GM19239 (cell line): ENCODE measurements at regions not wholly inside any gene's neighbourhood (a gene's known extent, or its start where the extent isn't known, plus 50 kb on each side); places are given as distances from the start of the nearest gene placed in this dataset.
A peak's percentile ranks its signal among the peaks of the same experiment; 100 is the strongest.

Source experiments
- DNase-seq: peaks from one replicate; pipeline ENCODE4 v3.0.0; 2011; ENCODE audit warnings: low spot score; ENCODE audit not compliant: insufficient read length
- FAIRE-seq: peaks from 2 replicates; lab custom pipeline; 2011; peaks lifted over from hg19 to GRCh38; lab: Jason Lieb, UNC

DNA sequence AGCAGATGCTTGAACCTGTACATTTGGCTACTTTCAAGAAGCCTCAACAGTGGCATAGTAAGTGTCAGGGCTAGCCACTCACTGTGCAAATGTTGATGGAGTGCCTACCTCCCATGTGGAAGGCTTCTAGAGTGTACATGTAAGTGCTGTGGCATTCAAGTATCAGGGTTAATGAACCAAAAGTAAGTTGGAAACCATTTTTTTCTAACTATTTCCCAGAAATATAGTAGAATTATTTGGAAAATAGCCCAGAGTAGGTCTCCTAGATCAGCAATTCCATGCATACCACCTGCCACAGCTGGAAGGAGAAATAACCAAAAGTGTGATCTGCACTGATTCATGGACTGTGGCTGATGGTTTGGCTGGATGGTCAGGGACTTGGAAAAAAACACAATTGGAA lies 53.3 kb downstream of the FOXD1 start:
- no peak for FAIRE-seq

DNA sequence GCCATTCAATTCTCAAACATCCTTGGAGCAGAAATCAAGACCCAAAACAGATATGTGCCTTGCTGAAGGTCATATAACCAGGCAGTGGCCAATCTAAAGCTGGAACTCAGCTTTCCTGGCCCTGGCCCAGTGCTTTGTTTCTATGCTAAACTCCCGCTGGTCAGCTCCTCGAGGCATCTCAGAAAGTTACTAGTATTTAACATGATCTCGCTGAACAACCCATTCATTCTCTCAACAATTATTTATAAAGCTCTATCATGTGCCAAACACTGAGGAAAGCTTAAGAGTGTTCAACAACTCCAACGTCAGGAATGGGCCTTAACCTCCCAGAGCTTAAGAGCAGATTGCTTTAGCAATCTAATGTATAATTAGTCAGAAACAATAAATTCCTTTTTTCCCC lies 54.0 kb downstream of the FOXD1 start:
- DNase-seq (no peak), FAIRE-seq (no peak)

More for the DNA sequence above, 53.3 kb downstream of the FOXD1 start:
- DNase-seq: no peak

DNA sequence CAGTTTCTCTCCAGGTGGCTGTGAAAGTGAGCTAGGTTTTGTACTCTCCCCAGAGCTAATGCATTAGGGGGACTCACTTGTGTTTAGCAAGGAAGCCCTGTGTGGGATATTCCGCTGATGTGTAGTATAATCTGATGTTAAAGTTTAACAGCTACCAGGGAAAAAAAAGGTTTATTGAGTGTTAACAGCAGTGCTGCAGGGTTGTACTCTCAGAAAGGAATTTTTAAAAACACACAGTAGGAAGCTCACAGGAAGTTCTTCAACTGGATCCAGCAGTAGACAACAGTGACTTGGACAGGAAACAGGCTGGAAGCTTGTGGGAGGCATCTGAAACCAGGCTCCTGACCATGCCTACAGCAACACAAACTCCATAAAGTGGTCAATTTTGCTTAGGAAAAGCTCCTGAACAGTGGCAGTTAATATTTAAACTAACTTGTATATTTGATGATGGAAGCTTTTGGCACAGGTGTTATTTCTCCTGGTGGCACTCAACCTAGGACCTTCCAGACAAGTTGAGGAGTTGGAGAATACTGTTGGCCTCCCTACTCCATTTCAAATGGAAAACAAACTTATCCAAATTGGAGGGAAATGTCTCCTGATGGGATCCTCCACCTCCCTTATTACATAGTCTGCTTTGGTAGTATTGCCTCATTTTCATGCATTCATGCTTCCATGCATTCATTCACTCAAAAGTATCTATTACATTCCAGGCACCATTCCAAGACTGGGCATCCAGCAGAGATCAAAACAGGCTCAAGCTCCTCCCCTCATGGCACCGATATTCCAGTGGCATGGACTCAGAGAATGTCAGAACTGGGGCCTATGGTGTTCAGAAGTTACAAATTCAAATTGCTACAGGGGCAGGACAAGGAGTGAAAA lies 54.7 kb downstream of the FOXD1 start:
- no peak for DNase-seq
- FAIRE-seq: no peak

DNA sequence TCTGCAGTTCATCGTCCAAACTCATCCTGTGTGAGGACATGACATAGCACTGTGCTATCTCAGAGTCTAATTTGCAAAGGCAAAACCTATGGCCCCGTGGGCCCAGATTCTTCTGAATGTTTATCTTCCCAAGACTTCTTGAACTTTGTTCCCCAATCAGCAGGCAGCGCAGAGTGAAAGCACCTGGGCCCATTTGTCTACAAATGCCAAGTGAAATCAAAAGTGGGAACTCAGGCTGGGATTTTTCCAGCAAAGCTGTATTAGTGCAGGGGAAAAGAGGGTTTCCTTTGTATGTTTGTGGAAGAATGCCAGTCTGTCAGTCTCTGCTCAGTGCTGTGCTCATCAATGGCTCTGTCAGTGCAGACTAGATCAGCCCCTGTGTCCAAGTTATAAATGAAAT lies 55.8 kb downstream of the FOXD1 start:
- DNase-seq: no peak
- no peak for FAIRE-seq

DNA sequence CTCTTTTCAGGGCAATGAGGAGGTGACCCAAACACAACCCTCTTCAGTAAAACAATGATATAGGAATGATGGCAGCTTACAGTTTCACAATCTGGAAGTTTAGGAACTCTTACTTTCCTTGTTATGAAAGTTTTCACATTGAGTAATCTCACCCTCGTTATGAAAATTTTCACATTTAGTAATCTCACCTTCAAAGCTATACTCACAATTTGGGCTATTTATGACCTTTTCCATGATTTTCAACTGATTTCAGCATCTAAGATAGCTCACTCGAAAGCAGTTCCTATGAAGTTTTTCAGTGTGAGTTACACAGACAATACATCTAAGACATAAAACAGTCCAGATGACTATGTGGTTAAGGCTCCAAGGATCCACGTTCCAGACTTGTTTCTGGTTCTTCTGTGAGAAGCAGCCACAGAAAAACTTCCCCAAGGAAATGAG lies 57.1 kb downstream of the FOXD1 start:
- DNase-seq (no peak), FAIRE-seq (no peak)

DNA sequence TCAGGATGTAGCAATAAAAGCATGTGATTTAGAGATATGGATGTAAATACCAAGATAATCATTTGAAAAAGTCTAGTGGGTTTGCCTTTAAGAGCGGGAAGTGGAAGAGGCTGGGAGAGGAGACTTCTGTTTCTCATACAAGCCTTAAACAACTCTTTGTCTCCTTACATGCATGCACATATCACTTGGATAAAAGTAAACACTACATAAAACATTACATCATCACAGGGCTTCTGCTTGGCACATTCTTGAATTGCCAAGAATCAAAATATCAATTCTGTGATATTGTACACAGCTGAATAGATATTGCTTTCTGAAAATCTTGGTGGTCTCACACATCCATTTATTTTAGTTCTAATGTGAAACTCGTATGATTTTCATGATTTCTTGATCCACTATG lies 57.6 kb downstream of the FOXD1 start:
- FAIRE-seq (no peak), DNase-seq (no peak)

DNA sequence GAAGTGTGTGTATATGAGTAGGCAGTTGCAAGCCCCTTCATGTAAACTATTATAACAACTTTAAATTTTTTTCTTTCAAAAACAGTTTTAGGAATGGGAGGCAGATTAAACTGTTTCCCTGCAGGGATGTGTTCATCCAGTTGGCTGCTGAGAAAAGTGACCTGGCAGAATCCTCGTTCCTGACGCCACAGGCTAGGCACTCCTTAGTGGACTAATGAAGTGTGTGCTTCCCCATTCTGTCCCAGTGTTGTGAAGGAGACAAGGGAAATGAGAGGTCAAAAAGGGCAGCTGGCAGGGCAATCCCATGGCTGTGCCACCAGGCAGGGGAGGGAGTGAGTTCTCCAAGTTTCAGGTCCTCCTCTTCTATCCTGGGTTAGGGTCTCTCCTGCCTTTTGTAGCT lies 59.8 kb downstream of the FOXD1 start:
- FAIRE-seq (no peak), DNase-seq (no peak)

DNA sequence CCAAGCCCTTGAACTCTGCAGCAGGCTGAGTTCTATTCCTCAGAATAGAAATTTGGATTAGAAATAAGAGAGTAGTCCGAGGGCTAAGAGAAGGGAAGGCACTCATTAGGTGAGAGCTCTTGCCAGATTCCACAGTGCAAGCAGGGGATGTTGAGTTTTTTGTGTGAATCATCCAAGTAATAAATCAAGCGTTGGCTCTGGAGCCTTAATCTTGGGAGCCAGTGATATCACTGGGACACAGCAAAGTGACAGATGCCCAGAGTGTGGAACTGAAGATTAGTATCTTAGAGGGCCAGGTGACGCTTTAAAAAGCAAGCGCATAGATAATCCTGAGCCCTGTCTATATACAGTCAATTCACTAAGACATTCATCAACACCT lies 60.3 kb downstream of the FOXD1 start:
- no peak for DNase-seq

DNA sequence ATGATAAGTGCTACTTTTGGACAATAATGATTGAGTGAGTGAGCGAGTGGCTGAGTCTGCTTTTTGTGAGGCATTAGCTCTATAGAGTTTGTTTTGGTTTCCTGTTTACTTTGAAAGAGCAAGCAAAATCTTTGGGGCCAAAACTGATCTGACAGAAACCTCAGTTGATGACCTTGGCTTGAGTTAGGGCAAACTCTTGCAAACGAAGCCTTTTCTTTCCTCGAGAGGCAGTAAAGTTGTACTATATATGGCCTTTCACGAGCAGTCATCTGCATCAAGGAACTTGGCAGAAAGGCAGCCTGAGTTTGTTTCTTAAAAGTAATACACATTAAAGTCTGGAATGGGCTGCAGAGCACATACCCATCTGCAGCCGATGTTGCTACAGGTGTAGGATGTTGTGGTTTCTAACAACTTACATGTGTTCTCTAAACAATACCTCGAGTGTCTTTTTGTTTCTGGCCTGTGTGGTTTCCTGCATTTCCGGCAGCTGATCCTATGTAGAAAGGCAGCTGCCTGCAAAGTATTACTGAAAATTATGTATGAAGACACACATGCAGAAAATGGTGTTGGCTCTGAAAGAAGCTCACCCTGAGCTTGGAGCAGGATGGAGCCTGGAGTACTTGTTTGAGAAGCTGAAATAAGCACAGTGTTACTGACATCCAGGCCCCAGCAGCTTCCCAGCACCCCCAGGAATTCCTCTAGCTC lies 60.8 kb downstream of the FOXD1 start:
- FAIRE-seq: peak; percentile 93
- DNase-seq: no peak

More for the DNA sequence above, 60.3 kb downstream of the FOXD1 start:
- FAIRE-seq: no peak

DNA sequence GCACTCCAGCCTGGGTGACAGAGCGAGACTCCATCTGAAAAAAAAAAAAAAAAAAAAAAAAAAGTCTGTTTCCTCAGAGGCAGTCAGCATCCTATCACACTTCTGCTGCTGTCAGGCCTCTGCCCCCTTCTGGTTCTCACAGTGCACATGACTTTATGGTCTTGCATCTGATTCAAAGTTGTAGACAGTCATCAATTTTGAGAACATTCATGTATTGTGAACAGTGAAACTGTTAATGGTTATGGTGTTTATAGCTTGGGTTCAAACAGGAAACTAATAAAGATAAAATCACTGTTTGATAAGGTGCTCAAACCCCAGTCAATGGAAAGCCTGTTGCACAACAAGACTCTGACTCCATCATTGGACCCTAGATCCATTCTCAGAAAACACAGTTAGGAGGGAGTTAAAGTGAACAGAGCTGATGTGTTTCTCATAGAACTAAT lies 61.4 kb downstream of the FOXD1 start:
- FAIRE-seq (peak; percentile 40), DNase-seq (no peak)

DNA sequence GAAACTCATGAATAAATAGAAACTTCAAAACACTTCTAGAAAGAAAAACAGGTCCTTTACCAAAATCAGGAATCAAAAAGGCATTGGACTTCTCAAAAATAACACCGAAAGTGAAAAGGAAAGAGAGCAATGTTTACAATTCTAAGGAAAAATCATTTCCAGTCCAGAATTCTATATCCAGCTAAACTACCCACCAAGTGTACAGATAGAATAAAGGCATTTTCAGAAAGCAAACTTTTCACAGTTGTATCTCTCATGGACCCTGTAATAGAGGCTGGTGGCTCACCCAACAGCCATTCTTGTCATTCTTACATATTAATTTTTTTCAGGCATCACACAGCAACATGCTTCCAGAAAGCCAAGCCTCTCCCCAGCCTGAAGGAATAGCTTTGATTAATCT lies 63.7 kb downstream of the FOXD1 start:
- FAIRE-seq (no peak), DNase-seq (no peak)

DNA sequence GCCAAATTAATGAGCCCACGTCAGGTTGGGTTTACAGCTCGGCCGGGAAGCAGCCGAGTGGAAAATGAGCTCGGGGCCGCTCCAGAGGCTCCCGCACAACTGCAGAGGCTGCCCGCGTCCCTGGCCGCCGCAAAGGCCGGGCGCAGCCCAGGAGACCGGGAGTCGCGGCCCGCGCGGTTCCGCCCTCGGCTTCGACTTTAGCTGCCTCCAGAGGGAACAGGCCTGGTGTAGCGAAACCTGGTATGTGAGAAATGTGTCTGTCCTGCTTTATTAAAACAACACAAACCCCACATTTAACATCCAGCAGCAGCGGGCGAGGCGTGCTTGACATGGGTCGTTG lies 66.2 kb downstream of the FOXD1 start:
- FAIRE-seq (no peak), DNase-seq (no peak)

DNA sequence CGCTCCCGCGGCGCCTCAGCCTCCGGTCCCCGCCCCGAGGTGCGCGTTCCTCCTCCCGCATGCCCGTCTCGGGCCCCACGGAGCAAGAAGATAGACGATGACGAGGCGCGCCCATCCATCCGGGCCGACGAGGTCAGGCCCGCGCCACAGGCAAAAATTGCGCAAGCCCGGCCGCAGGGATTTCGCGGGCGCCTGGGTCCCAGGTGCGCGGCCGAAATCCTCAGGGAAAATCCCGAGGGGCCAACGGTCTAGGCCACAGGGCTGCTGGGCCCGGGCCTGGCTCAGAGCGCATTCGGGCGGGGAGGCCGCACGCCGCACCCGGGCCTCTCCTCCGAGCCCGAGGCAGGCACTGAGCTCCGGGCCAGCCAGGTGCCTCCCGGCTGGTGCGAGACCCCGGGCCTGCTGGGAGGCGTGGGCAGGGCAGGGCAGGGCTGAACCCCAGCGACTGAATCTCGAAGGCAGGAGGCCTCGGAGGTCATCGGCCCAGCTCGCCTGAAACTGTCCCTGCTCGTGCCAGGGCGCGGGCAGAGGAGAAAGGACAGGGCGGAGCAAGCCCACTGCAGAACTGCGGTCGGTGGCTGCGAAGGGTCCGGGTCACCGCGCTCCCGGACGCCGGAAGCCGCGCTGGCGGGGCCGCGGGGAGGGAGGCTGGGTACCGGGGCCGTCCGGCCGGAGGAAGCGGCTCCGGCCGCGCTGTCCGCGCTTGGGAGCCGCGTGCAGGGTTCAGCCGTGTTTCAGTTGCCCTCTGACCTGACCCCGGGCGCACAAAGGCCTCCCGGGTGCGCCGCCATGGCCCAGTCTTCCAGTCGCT lies 66.8 kb downstream of the FOXD1 start:
- DNase-seq (no peak), FAIRE-seq (no peak)

DNA sequence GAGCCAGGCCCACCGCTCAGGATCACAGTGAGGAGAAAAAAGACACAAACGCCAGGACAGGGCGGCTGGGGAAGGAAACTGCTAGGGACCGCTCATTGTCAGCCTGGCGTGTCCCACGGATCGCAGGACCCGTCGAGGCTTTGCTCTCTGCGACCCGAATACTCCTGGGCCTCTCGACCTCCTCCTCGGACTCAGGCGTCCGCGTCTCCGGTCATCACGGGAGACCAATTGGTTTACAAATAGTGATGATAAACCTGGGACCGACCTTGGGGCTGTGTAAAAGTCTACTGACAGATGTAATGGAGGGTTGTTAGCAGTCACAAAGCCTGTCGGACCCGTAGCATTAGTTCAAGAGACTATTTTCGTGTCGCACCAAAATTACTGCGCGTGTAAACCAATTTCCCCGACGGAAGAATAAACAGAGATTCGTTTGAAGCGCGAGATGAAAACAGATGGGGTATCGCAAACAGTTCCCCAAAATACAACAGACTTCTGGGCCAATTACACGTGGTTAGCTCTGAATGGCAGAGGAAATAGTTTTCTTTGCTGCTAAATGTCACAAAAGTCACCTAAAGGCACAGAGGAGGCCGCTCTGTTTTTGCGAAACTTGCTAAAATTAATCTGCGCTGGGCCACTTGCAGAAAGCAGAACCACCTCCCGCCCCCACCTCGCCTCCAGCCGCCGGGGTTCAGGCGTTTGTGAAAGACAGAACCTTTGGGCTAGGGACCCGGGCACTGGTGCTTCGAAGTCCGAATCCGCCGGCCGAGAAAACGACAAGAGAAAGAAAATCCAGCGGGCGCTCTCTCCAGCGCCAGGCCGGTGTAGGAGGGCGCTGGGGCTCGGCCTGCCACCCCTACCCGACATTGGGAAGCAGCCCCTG lies 67.6 kb downstream of the FOXD1 start:
- DNase-seq (no peak), FAIRE-seq (no peak)

DNA sequence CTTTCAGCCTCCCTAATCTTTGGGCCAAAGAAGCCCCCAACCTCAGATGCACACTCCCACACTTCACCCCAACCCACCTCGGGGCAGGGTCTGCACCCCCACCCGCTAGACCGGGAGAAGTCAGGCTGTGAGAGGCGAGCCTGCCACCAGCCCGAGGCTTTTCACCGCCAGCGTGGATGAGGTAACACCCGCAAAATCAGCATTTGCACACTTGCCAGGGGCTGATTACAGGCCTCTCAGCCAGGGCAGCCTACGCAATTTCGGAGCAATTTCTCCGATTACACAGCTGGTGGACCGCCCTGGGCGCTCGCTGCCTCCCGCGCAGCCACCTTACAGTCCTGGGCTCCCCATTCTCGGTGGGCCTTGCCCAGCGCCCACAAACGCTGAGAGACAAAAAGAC lies 68.5 kb downstream of the FOXD1 start:
- FAIRE-seq: no peak

DNA sequence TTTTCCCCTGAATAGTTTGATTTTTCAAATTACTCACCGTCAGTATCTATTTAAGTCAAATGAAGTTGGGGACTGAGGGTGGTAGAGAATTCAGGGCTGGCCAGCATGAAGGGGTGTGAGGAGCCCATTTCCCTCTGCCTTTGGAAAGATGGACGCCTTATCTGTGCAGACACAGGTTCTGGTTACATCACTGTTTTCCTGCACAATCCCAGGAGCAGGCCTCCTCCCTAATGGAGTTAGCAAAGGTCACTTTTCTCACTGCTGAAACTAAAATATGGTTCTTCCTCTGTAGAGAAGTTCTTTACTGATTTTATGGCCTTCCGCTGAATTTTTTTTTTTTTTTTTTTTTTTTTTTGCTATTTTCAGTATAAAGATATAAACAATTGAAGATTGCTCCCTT lies 69.1 kb downstream of the FOXD1 start:
- no peak for FAIRE-seq

More for the DNA sequence above, 68.5 kb downstream of the FOXD1 start:
- DNase-seq: no peak

DNA sequence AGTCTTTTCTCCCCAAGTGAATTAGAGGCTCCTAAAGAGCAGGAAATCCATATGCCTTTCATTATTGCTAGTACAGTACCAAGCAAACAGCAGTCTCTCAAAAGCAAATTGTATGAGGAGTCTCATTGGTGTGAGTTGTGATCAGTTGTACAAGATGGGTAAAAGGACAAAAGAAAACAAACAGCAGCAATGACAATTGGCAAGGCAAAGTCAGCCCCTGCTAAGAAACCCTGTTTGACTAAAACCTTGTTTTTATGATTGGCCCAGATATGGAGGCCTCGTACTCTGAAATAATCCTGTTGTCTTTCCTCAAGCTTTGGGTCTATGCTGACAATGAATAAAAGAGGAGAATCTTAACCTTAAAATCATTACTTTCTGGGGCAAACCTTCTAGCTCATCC lies 69.8 kb downstream of the FOXD1 start:
- FAIRE-seq: no peak
- DNase-seq: no peak

More for the DNA sequence above, 69.1 kb downstream of the FOXD1 start:
- DNase-seq: no peak

DNA sequence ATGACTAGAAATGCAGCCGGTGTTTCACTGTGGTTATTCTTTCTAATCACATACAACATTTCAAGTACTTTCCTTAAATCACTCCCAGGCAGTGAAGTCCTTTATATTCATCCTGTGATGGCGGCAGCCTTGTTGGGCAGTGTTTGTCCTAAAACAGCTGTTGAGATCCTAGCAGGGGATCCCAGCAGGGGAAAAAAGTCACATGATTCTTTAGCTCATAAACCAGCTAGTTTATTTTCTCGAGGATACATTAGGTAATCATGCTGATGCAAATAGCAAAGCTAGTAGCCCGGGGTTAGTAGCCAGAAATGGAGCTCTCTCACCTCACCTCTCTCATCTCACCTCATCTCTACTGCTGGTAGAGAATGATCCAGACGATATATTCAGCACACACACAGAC lies 70.5 kb downstream of the FOXD1 start:
- FAIRE-seq: no peak

DNA sequence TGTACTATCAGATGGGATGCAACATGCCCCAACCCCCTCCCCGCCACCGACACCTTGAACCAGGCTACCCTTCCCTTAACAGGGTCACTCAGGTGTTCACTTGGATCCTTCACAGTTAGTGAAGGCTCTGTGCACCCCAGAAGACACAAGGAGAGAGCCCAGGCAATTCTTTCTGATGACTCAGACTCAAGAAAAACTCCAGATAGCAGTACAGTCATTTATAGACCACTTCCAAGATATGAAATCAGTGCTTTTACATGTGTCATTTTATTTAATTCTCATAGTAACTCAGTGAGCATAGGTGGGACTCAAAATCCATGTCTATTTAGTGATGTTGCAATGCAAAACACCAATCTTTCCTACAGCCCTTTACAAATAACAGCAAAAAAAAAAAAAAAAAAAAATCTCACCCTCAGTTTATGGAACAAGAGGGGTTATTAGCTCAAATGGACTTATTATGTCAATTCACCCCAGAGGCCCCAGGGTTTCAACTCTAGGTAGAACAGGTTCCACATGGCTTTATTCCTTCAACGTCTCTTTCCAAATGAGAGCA lies 71.9 kb downstream of the FOXD1 start:
- no peak for DNase-seq
- FAIRE-seq: no peak

More for the DNA sequence above, 70.5 kb downstream of the FOXD1 start:
- no peak for DNase-seq
